GM21367 (cell line): ENCODE measurements at regions not wholly inside any gene's neighbourhood (a gene's known extent, or its start where the extent isn't known, plus 50 kb on each side); places are given as distances from the start of the nearest gene placed in this dataset.
"Not testable (repeated sequence)": the region's sequence is repeated elsewhere in the genome, so short reads cannot be mapped to it uniquely, and the experiment has no call there.

ENCODE experiments used
- ATAC-seq: cut with Tn5 transposase; IDR thresholded peaks from one replicate; pipeline ENCODE4 v1.9.1; 2021; ENCODE audit not compliant: unreplicated experiment

- not testable (repeated sequence) for ATAC-seq
Measured at GRCh38 chr3:95587641-95588040, 1226.8 kb upstream of the EPHA6 start.

- ATAC-seq: no peak
Measured at GRCh38 chr3:95588473-95588872, 1225.9 kb upstream of the EPHA6 start.

GRCh38 chr3:95595416-95596075, 1218.8 kb upstream of the EPHA6 start:
- ATAC-seq: no peak

GRCh38 chr3:95607926-95608325, 1206.5 kb upstream of the EPHA6 start:
- no peak for ATAC-seq

- no peak for ATAC-seq
Measured at GRCh38 chr3:95609411-95609810, 1205.0 kb upstream of the EPHA6 start.

GRCh38 chr3:95612611-95613010, 1201.8 kb upstream of the EPHA6 start:
- ATAC-seq: no peak

GRCh38 chr3:95613993-95614392, 1200.4 kb upstream of the EPHA6 start:
- ATAC-seq: no peak

GRCh38 chr3:95615592-95616310, 1198.6 kb upstream of the EPHA6 start:
- ATAC-seq: no peak

GRCh38 chr3:95626107-95626506, 1188.3 kb upstream of the EPHA6 start:
- no peak for ATAC-seq

- no peak for ATAC-seq
Measured at GRCh38 chr3:95627293-95627692, 1187.1 kb upstream of the EPHA6 start.

GRCh38 chr3:95627697-95628096, 1186.7 kb upstream of the EPHA6 start:
- ATAC-seq: no peak

GRCh38 chr3:95629802-95630201, 1184.6 kb upstream of the EPHA6 start:
- ATAC-seq: no peak

- ATAC-seq: no peak
Measured at GRCh38 chr3:95645291-95645690, 1169.1 kb upstream of the EPHA6 start.

- no peak for ATAC-seq
Measured at GRCh38 chr3:95654570-95655362, 1159.6 kb upstream of the EPHA6 start.

- no peak for ATAC-seq
Measured at GRCh38 chr3:95655363-95655986, 1158.9 kb upstream of the EPHA6 start.

GRCh38 chr3:95670765-95671164, 1143.6 kb upstream of the EPHA6 start:
- no peak for ATAC-seq

- no peak for ATAC-seq
Measured at GRCh38 chr3:95673215-95673614, 1141.2 kb upstream of the EPHA6 start.

GRCh38 chr3:95705786-95706418, 1108.5 kb upstream of the EPHA6 start:
- ATAC-seq: no peak

- no peak for ATAC-seq
Measured at GRCh38 chr3:95707268-95707667, 1107.1 kb upstream of the EPHA6 start.

GRCh38 chr3:95710684-95711083, 1103.7 kb upstream of the EPHA6 start:
- no peak for ATAC-seq

- no peak for ATAC-seq
Measured at GRCh38 chr3:95711789-95712188, 1102.6 kb upstream of the EPHA6 start.
